Uterus (tissue), 3 donors: ENCODE measurements at regions not wholly inside any gene's neighbourhood (a gene's known extent, or its start where the extent isn't known, plus 50 kb on each side); places are given as distances from the start of the nearest gene placed in this dataset.

Experiments used
- DNase-seq, 2 donors: peaks; one replicate each; pipeline ENCODE4 v3.0.0-alpha.2; 2019 to 2020
- H3K27ac ChIP-seq, 2 donors: fragments of 200-600 bp; sonication (generic); 1 replicate in 1 of 2; 2 replicates in 1 of 2; pipeline ENCODE4 v1.5.1; 2016 to 2018
- H3K27me3 ChIP-seq, 2 donors: fragments of 200-600 bp; sonication (generic); one replicate each; pipeline ENCODE4 v1.5.1; 2018 to 2019; ENCODE audit warnings: control low read depth in 1 of 2
- H3K36me3 ChIP-seq, 2 donors: fragments of 200-600 bp; sonication (generic); one replicate each; pipeline ENCODE4 v1.5.1; 2019; ENCODE audit warnings: control low read depth in 1 of 2
- H3K4me1 ChIP-seq, 2 donors: fragments of 200-600 bp; sonication (generic); one replicate each; pipeline ENCODE4 v1.5.1; 2018 to 2019; ENCODE audit warnings: control low read depth in 1 of 2
- H3K4me3 ChIP-seq, 2 donors: fragments of 200-600 bp; sonication (generic); 1 replicate in 1 of 2; 2 replicates in 1 of 2; pipeline ENCODE4 v1.5.1; 2018 to 2019; ENCODE audit warnings: mild to moderate bottlenecking in 1 of 2
- H3K9me3 ChIP-seq, 2 donors: fragments of 200-600 bp; sonication (generic); one replicate each; pipeline ENCODE4 v1.5.1; 2019; ENCODE audit warnings: control low read depth in 1 of 2
- POLR2A ChIP-seq, 2 donors: fragments of 450-650 bp; IDR thresholded peaks; one replicate each; pipeline ENCODE4 v1.6.1; 2016; ENCODE audit warnings: antibody characterized with exemption in 2 of 2, mild to moderate bottlenecking in 1 of 2, moderate library complexity in 1 of 2
- intact Hi-C: fragments of 100-400 bp; cut with DNase I; formaldehyde crosslinking; loops from one replicate; pipeline ENCODE4 v1.15.1; 2023; ENCODE audit warnings: low total_unique reads
- TF ChIP-seq, protein P1 (sequence below), 4 experiments: fragments of 200-600 bp in 2 of 4; fragments of 450-650 bp in 2 of 4; sonication (generic) in 2 of 4; IDR thresholded peaks; one replicate each; pipeline ENCODE4 v1.5.1; 2016 to 2019; ENCODE audit warnings: antibody characterized with exemption in 4 of 4, mild to moderate bottlenecking in 2 of 4, moderate library complexity in 1 of 4
- donor health status: DM: yes; HTN: yes; CAD: no.

DNA sequence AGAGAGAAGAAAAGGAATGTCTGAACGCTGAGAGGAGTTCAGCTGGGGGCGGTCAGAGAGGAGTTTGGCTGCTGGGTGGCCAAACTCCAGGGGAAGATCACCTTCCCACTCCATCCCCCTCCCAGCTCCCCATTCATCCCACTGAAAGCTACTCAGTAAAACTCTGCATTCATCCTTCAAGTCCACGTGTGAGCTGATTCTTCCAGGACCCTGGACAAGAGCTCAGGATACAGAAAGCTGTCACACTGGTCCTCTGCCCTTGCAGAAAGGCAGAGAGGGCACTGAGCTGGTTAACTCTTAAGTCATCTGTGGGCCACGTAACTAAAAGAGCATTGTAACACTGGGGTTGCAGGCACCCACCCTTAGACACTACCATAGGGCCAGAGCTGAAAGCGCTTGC, 132.1 kb upstream of the ARL4C start:
- Histone ChIP-seq H3K36me3 (no peaks in the 10 kb centered on the region), H3K4me3 (no peak overlapping the region), H3K4me1 (no peaks in the 10 kb centered on the region), H3K9me3 (no peaks in the 10 kb centered on the region), H3K27me3 (no peaks in the 10 kb centered on the region), H3K27ac (no peak overlapping the region)
- DNase-seq: no peak
- TF ChIP-seq POLR2A (IDR thresholded peaks at IDR 0.05): no peak
- TF ChIP-seq, protein P1, sequence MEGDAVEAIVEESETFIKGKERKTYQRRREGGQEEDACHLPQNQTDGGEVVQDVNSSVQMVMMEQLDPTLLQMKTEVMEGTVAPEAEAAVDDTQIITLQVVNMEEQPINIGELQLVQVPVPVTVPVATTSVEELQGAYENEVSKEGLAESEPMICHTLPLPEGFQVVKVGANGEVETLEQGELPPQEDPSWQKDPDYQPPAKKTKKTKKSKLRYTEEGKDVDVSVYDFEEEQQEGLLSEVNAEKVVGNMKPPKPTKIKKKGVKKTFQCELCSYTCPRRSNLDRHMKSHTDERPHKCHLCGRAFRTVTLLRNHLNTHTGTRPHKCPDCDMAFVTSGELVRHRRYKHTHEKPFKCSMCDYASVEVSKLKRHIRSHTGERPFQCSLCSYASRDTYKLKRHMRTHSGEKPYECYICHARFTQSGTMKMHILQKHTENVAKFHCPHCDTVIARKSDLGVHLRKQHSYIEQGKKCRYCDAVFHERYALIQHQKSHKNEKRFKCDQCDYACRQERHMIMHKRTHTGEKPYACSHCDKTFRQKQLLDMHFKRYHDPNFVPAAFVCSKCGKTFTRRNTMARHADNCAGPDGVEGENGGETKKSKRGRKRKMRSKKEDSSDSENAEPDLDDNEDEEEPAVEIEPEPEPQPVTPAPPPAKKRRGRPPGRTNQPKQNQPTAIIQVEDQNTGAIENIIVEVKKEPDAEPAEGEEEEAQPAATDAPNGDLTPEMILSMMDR (IDR thresholded peaks at IDR 0.05): no peak
- intact Hi-C loops: no loop called here

DNA sequence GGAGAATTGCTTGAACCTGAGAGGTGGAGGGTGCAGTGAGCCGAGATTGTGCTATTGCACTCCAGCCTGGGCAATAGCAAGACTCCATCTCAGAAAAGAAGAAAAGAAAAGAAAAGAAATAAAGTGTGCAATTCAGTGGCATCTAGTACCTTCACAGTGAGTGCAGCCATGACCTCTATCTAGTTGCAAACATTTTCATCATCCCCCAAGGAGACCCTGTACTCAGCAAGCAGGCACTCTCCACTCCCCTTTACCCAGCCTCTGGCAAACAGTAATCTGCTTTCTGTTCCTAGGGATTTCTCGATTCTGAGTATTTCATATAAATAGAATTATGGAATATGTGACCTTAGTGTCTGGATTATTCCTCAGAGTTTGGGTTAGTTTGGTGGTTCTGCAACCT, 130.4 kb upstream of the ARL4C start:
- Histone ChIP-seq H3K27me3 (no peaks in the 10 kb centered on the region), H3K36me3 (no peaks in the 10 kb centered on the region), H3K4me3 (no peak overlapping the region), H3K4me1 (no peaks in the 10 kb centered on the region), H3K9me3 (no peaks in the 10 kb centered on the region), H3K27ac (no peak overlapping the region)
- DNase-seq: no peak
- intact Hi-C loops: no loop called here
- TF ChIP-seq, protein P1 (IDR thresholded peaks at IDR 0.05): no peak
- no peak for TF ChIP-seq POLR2A (IDR thresholded peaks at IDR 0.05)

DNA sequence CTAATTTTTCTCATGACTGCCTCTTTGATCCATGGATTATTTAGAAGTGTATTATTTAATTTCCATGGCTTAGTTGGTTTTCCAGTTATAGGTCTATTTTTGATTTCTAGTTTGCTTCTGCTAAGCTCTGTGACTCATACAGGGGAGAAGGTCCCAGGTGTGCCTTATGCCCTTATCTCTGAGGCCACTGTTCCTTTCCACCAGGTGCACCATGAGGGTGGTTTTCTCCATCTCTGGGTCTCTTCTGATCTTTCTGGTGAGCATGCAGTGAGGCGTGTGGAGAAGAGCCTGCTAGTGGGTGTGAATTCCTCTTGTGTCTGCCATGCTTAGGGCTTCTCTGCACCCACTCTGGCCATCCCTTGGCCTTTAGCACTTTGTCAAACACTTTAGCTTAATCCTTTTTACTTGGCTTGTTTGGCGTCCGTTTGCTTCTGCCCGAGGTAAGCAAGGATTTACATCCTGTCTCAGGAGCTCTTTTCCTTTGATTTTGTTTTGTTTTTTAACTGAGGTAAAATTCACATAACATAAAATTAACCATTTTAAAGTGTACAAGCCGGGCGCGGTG, 129.8 kb upstream of the ARL4C start:
- no peak for DNase-seq
- no peaks in the 10 kb centered on the region for H3K9me3 ChIP-seq
- intact Hi-C loops: no loop called here

DNA sequence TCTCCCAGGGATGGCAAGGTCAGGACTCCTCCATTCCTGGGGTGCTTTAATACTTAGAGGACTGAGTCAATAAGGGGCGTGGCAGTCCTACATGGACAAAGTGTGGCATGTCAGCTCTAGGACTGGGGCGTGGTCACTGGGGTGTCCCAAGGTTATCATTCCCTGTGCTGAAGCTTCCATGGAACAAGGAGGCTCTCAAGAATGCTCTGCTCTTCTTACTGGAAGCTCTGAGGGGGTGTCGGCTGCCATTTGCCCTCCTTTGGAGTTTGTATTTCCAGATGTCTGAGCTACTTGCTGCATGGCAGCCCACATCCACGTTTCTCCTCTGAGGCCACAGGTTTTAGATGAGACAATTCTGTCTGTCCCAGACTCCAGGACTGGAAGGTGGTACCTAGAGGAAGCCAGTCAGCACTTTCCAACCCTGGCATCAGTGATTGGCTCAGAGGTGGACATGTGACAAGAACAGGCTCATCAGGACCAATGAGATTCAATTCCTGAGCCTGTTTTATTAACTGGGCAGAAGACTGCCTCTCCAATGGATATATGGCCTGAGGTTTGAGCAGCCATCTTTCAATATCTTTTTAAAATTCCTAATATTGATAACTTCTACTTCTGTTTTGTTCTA, 128.9 kb upstream of the ARL4C start:
- Histone ChIP-seq H3K4me3 (no peak overlapping the region), H3K9me3 (no peaks in the 10 kb centered on the region), H3K27me3 (no peaks in the 10 kb centered on the region), H3K36me3 (no peaks in the 10 kb centered on the region), H3K4me1 (no peaks in the 10 kb centered on the region), H3K27ac (no peak overlapping the region)
- intact Hi-C loops: no loop called here
- TF ChIP-seq, protein P1 (IDR thresholded peaks at IDR 0.05): no peak
- TF ChIP-seq POLR2A (IDR thresholded peaks at IDR 0.05): no peak
- DNase-seq: no peak

More for the DNA sequence above, 129.8 kb upstream of the ARL4C start:
- H3K27ac ChIP-seq: no peak overlapping the region
- no peaks in the 10 kb centered on the region for H3K27me3 ChIP-seq
- TF ChIP-seq, protein P1 (IDR thresholded peaks at IDR 0.05): no peak
- no peak for TF ChIP-seq POLR2A (IDR thresholded peaks at IDR 0.05)
- no peak overlapping the region for H3K4me3 ChIP-seq
- no peaks in the 10 kb centered on the region for H3K36me3 ChIP-seq
- no peaks in the 10 kb centered on the region for H3K4me1 ChIP-seq

DNA sequence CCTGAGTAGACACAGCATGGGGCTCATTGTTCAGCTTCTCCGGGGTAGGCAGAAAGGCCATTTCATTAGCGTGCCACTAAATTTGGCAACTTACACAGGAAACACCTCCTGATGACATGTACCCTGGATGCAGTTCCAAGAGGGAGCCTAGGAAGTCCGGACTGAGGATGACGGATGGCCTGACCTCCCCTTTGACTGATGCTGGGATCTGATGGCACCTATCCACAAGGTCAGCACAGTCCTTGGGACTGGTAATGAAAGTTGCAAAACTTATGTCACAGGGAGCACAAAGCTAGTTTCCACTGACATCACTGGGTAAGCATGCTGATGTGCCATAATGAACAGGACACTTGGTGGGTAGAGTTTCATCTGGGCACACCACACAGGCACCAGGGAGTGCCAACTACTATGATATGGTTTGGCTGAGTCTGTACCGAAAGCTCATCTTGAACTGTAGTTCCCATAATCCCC, 126.7 kb upstream of the ARL4C start:
- peak in 1 of 2 donors; percentile 20 for DNase-seq
- Histone ChIP-seq H3K27me3 (no peaks in the 10 kb centered on the region), H3K36me3 (no peaks in the 10 kb centered on the region), H3K4me1 (no peaks in the 10 kb centered on the region), H3K4me3 (no peak overlapping the region), H3K9me3 (no peaks in the 10 kb centered on the region), H3K27ac (no peak overlapping the region)
- TF ChIP-seq POLR2A (IDR thresholded peaks at IDR 0.05): no peak
- TF ChIP-seq, protein P1 (IDR thresholded peaks at IDR 0.05): no peak
- intact Hi-C loops: no loop called here
